SK-N-SH treated with all-trans-retinoic acid at 6 μM for 48 hours (cell line): ENCODE measurements at regions not wholly inside any gene's neighbourhood (a gene's known extent, or its start where the extent isn't known, plus 50 kb on each side); places are given as distances from the start of the nearest gene placed in this dataset.

ENCODE experiments used
- ATAC-seq: fragments of 200-7000 bp; cut with Tn5 transposase; 3 replicates; pipeline ENCODE4 v1.9.1; 2020; ENCODE audit warnings: mild to moderate bottlenecking, moderate library complexity
- ARNTL ChIP-seq: fragments of 450-650 bp; formaldehyde crosslinking; IDR thresholded peaks from 2 replicates; pipeline ENCODE4 v1.5.0; 2020; ENCODE audit warnings: low read depth, mild to moderate bottlenecking, moderate library complexity, borderline replicate concordance
- BACH2 ChIP-seq: fragments of 250-450 bp; sonication (Bioruptor Pico); IDR thresholded peaks from 2 replicates; pipeline ENCODE4 v1.9.0; 2021; ENCODE audit warnings: mild to moderate bottlenecking, borderline replicate concordance
- CSDC2 ChIP-seq: fragments of 250-450 bp; sonication (Bioruptor Pico); IDR thresholded peaks from 2 replicates; pipeline ENCODE4 v1.5.0; 2020; ENCODE audit warnings: mild to moderate bottlenecking, moderate library complexity
- CSRNP3 ChIP-seq: fragments of 250-450 bp; sonication (Bioruptor Pico); IDR thresholded peaks from 2 replicates; pipeline ENCODE4 v1.5.1; 2021; ENCODE audit warnings: mild to moderate bottlenecking, moderate library complexity
- ESRRG ChIP-seq: fragments of 250-450 bp; sonication (Bioruptor Pico); IDR thresholded peaks from 2 replicates; pipeline ENCODE4 v1.6.1; 2021; ENCODE audit warnings: mild to moderate bottlenecking
- OSR1 ChIP-seq: fragments of 250-450 bp; sonication (Bioruptor Pico); IDR thresholded peaks from 2 replicates; pipeline ENCODE4 v1.8.0; 2022; ENCODE audit warnings: moderate library complexity, mild to moderate bottlenecking, inconsistent platforms
- PPARA ChIP-seq: fragments of 250-450 bp; sonication (Bioruptor Pico); IDR thresholded peaks from 2 replicates; pipeline ENCODE4 v1.5.0; 2020; ENCODE audit warnings: mild to moderate bottlenecking, borderline replicate concordance
- RARB ChIP-seq: fragments of 250-450 bp; sonication (Bioruptor Pico); IDR thresholded peaks from 2 replicates; pipeline ENCODE4 v1.8.0; 2021; ENCODE audit warnings: mild to moderate bottlenecking, moderate library complexity
- SNAI2 ChIP-seq: fragments of 250-450 bp; sonication (Bioruptor Pico); IDR thresholded peaks from 2 replicates; pipeline ENCODE4 v1.5.0; 2020; ENCODE audit warnings: mild to moderate bottlenecking, moderate library complexity
- TCF4 ChIP-seq: fragments of 250-450 bp; sonication (Bioruptor Pico); IDR thresholded peaks from 2 replicates; pipeline ENCODE4 v1.8.0; 2021; ENCODE audit warnings: mild to moderate bottlenecking, moderate library complexity, borderline replicate concordance
- TOX ChIP-seq: fragments of 250-450 bp; sonication (Bioruptor Pico); IDR thresholded peaks from 2 replicates; pipeline ENCODE4 v1.8.0; 2021; ENCODE audit warnings: mild to moderate bottlenecking, moderate library complexity, borderline replicate concordance
- ZC3H10 ChIP-seq: fragments of 250-450 bp; sonication (Bioruptor Pico); IDR thresholded peaks from 2 replicates; pipeline ENCODE4 v1.5.1; 2021; ENCODE audit warnings: mild to moderate bottlenecking, moderate library complexity
- ZFP3 ChIP-seq: fragments of 250-450 bp; sonication (Bioruptor Pico); IDR thresholded peaks from 2 replicates; pipeline ENCODE4 v1.5.0; 2020; ENCODE audit warnings: mild to moderate bottlenecking, moderate library complexity
- ZFP30 ChIP-seq: fragments of 450-650 bp; formaldehyde crosslinking; IDR thresholded peaks from 2 replicates; pipeline ENCODE4 v1.5.0; 2022; ENCODE audit warnings: mild to moderate bottlenecking, moderate library complexity
- ZNF565 ChIP-seq: fragments of 450-650 bp; formaldehyde crosslinking; conservative IDR thresholded peaks from 2 replicates; pipeline ENCODE4 v1.5.0; 2020; ENCODE audit warnings: low read depth, mild to moderate bottlenecking, moderate library complexity
- ZNF70 ChIP-seq: fragments of 450-650 bp; formaldehyde crosslinking; IDR thresholded peaks from 2 replicates; pipeline ENCODE4 v1.5.0; 2020; ENCODE audit warnings: mild to moderate bottlenecking, moderate library complexity
- ZNF8 ChIP-seq: fragments of 450-650 bp; formaldehyde crosslinking; IDR thresholded peaks from 2 replicates; pipeline ENCODE4 v1.5.0; 2020; ENCODE audit warnings: mild to moderate bottlenecking, moderate library complexity
- TF ChIP-seq, protein P1 (sequence below): fragments of 250-450 bp; sonication (Bioruptor Pico); IDR thresholded peaks from 2 replicates; pipeline ENCODE4 v1.8.0; 2021; ENCODE audit warnings: low read depth, mild to moderate bottlenecking, moderate library complexity, borderline replicate concordance
- TF ChIP-seq, protein P2 (sequence below): fragments of 250-450 bp; sonication (Bioruptor Pico); IDR thresholded peaks from 2 replicates; pipeline ENCODE4 v1.8.0; 2020; ENCODE audit warnings: mild to moderate bottlenecking, moderate library complexity, borderline replicate concordance
- TF ChIP-seq, protein P3 (sequence below): fragments of 250-450 bp; sonication (Bioruptor Pico); IDR thresholded peaks from 2 replicates; pipeline ENCODE4 v1.5.0; 2020; ENCODE audit warnings: mild to moderate bottlenecking, moderate library complexity
- TF ChIP-seq, protein P4 (sequence below): fragments of 250-450 bp; sonication (Bioruptor Pico); IDR thresholded peaks from 2 replicates; pipeline ENCODE4 v1.5.1; 2020; ENCODE audit warnings: low read depth, mild to moderate bottlenecking, moderate library complexity

DNA sequence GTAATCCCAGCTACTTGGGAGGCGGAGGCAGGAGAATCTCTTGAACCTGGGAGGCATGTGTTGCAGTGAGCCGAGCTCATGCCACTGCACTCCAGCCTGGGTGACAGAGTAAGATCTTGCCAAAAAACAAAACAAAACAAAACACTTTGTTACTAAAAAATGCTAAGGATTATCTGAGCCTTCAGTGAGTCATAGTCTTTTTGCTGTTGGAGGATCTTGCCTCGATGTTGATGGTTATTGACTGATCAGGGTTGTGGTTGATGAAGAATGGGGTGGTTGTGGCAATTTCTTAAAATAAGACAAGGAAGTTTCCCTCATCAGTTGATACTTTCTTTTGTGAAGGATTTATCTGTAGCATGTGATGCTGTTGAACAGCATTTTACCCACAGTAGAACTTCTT lies 196.8 kb upstream of the HDDC2 start:
- no peak for ATAC-seq
- TF ChIP-seq CSRNP3 (CRISPR knock-in tag): no peak
- TF ChIP-seq, protein P1, sequence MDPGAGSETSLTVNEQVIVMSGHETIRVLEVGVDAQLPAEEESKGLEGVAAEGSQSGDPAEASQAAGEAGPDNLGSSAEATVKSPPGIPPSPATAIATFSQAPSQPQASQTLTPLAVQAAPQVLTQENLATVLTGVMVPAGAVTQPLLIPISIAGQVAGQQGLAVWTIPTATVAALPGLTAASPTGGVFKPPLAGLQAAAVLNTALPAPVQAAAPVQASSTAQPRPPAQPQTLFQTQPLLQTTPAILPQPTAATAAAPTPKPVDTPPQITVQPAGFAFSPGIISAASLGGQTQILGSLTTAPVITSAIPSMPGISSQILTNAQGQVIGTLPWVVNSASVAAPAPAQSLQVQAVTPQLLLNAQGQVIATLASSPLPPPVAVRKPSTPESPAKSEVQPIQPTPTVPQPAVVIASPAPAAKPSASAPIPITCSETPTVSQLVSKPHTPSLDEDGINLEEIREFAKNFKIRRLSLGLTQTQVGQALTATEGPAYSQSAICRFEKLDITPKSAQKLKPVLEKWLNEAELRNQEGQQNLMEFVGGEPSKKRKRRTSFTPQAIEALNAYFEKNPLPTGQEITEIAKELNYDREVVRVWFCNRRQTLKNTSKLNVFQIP: no peak
- TF ChIP-seq TOX (CRISPR knock-in tag): no peak
- TF ChIP-seq, protein P2, sequence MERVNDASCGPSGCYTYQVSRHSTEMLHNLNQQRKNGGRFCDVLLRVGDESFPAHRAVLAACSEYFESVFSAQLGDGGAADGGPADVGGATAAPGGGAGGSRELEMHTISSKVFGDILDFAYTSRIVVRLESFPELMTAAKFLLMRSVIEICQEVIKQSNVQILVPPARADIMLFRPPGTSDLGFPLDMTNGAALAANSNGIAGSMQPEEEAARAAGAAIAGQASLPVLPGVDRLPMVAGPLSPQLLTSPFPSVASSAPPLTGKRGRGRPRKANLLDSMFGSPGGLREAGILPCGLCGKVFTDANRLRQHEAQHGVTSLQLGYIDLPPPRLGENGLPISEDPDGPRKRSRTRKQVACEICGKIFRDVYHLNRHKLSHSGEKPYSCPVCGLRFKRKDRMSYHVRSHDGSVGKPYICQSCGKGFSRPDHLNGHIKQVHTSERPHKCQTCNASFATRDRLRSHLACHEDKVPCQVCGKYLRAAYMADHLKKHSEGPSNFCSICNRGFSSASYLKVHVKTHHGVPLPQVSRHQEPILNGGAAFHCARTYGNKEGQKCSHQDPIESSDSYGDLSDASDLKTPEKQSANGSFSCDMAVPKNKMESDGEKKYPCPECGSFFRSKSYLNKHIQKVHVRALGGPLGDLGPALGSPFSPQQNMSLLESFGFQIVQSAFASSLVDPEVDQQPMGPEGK (CRISPR knock-in tag): no peak
- TF ChIP-seq ZFP30: no peak

DNA sequence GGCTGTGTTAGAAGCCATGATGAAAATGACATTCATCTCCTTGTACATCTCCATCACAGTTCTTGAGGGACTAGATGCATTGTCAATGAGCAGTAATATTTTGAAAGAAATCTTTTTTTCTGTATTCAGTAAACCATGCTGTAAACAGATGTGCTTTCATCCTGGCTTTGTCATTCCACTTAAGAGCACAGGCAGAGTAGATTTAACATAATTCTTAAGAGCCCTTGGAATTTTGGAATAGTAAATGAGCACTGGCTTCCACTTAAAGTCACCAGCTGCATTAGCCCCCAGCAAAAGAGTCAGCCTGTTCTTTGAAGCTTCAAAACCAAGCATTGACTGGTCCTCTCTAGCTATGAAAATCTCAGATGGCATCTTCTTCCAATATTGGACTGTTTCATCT lies 197.8 kb upstream of the HDDC2 start:
- no peak for ATAC-seq
- TF ChIP-seq PPARA (CRISPR knock-in tag) (no peak), ZFP3 (CRISPR knock-in tag) (no peak), ARNTL (CRISPR knock-in tag) (no peak), TOX (CRISPR knock-in tag) (no peak), ZC3H10 (CRISPR knock-in tag) (no peak), ZNF70 (CRISPR knock-in tag) (no peak), ZFP30 (no peak), ZNF8 (CRISPR knock-in tag) (no peak), RARB (CRISPR knock-in tag) (no peak), OSR1 (CRISPR knock-in tag) (no peak), TCF4 (CRISPR knock-in tag) (no peak)
- TF ChIP-seq, protein P3, sequence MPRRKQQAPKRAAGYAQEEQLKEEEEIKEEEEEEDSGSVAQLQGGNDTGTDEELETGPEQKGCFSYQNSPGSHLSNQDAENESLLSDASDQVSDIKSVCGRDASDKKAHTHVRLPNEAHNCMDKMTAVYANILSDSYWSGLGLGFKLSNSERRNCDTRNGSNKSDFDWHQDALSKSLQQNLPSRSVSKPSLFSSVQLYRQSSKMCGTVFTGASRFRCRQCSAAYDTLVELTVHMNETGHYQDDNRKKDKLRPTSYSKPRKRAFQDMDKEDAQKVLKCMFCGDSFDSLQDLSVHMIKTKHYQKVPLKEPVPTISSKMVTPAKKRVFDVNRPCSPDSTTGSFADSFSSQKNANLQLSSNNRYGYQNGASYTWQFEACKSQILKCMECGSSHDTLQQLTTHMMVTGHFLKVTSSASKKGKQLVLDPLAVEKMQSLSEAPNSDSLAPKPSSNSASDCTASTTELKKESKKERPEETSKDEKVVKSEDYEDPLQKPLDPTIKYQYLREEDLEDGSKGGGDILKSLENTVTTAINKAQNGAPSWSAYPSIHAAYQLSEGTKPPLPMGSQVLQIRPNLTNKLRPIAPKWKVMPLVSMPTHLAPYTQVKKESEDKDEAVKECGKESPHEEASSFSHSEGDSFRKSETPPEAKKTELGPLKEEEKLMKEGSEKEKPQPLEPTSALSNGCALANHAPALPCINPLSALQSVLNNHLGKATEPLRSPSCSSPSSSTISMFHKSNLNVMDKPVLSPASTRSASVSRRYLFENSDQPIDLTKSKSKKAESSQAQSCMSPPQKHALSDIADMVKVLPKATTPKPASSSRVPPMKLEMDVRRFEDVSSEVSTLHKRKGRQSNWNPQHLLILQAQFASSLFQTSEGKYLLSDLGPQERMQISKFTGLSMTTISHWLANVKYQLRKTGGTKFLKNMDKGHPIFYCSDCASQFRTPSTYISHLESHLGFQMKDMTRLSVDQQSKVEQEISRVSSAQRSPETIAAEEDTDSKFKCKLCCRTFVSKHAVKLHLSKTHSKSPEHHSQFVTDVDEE (CRISPR knock-in tag): no peak
- TF ChIP-seq, protein P4, sequence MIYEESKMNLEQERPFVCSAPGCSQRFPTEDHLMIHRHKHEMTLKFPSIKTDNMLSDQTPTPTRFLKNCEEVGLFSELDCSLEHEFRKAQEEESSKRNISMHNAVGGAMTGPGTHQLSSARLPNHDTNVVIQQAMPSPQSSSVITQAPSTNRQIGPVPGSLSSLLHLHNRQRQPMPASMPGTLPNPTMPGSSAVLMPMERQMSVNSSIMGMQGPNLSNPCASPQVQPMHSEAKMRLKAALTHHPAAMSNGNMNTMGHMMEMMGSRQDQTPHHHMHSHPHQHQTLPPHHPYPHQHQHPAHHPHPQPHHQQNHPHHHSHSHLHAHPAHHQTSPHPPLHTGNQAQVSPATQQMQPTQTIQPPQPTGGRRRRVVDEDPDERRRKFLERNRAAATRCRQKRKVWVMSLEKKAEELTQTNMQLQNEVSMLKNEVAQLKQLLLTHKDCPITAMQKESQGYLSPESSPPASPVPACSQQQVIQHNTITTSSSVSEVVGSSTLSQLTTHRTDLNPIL (CRISPR knock-in tag): no peak
- TF ChIP-seq, protein P2 (CRISPR knock-in tag): no peak

DNA sequence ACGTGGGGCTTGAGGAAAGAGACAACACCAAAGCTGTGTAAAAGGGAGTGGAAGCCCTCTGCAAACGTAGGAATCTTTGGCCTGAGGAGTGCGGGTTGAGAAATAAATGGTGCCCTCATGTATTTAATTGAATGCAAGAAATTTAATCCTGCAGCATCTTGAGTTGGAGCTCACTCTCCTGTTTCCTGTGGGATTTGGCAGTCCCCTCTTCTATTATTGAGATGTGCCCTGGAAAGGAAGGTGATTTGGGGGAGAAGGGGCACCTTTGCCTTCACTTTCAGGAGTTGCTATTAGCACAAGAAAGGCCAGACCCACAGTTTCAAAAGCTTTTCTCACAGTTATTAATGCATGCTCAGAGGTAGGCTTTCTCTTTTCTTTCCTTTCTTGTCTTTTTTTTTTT lies 201.4 kb upstream of the HDDC2 start:
- no peak for ATAC-seq
- no peak for TF ChIP-seq RARB (CRISPR knock-in tag)
- TF ChIP-seq PPARA (CRISPR knock-in tag): no peak
- TF ChIP-seq ESRRG (CRISPR knock-in tag): no peak
- TF ChIP-seq OSR1 (CRISPR knock-in tag): no peak
- no peak for TF ChIP-seq SNAI2
- TF ChIP-seq, protein P4 (CRISPR knock-in tag): no peak
- no peak for TF ChIP-seq ZC3H10 (CRISPR knock-in tag)
- TF ChIP-seq BACH2: no peak
- TF ChIP-seq ARNTL (CRISPR knock-in tag): no peak
- TF ChIP-seq, protein P1: no peak
- no peak for TF ChIP-seq ZNF565
- no peak for TF ChIP-seq TOX (CRISPR knock-in tag)
- TF ChIP-seq ZFP3 (CRISPR knock-in tag): no peak
- TF ChIP-seq CSDC2 (CRISPR knock-in tag): no peak
